Activated CD4-positive, alpha-beta T cell treated with anti-CD3 and anti-CD28 coated beads, Interleukin-2, Interleukin-4, amounts not matched to agents 100 ng/mL and 50 ng/mL, durations not matched to agents 16 hours and 8 hours (primary cell): ENCODE measurements at regions not wholly inside any gene's neighbourhood (a gene's known extent, or its start where the extent isn't known, plus 50 kb on each side); places are given as distances from the start of the nearest gene placed in this dataset.

Experiments used
- DNase-seq: peaks from one replicate; pipeline ENCODE4 v3.0.0-alpha.2; 2020; ENCODE audit warnings: low spot score

DNA sequence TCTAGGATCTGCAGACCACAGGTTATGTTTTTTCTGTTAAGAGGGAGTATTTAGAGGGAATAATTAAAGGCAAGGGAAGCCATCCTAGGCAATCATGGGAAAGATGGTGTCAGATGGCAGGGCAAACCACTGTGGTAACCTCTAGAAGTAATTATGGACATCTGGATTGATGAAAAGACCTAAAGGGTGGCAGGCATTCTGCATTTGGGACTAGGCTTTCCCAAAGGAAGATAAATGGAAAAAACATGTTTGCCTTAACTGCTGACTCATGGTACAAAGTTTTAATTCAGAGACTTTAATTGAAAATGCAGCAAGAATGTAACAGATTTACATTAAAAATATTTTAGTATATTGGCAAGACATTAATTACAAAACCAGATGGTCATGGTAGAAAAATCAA is 88.1 kb downstream of the TMEM30B start:
- no peak for DNase-seq

DNA sequence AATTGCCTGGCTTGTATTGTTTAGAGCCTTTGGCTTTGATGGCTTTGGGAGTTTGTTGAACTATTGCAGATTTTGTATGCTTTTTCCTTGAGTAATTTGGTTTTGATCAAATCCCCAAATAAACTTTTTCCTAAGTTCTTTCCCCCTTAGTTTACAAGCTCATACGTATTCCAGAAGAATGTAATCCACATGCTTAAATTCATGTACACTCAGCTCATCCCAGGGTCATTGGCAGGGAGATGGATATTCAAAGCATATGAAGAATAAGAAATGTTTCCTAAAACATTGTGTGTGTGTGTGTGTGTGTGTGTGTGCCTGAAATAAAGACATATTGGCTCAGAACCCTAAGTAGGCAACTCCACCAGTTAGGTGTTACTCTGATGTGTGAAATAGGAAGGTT is 89.4 kb downstream of the TMEM30B start:
- no peak for DNase-seq

DNA sequence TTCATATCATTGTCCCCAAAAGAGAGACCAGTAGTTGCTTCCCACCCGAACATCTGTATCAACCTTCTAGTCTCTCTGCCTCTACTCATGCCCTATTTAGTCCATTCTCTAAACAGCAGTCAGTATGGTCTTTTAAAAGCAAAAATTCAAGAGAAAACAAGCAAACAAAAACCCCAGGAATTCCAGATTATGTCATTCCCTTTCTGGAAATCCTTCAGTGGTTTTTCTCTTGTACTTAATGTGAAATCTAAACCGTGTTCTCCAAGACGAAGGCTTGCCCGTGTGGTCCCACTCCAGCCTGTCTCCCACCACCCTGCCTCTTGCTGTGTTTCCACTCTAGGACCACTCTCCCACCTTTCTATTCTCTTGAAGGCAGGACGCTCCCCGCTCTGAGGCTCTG is 90.8 kb downstream of the TMEM30B start:
- no peak for DNase-seq

DNA sequence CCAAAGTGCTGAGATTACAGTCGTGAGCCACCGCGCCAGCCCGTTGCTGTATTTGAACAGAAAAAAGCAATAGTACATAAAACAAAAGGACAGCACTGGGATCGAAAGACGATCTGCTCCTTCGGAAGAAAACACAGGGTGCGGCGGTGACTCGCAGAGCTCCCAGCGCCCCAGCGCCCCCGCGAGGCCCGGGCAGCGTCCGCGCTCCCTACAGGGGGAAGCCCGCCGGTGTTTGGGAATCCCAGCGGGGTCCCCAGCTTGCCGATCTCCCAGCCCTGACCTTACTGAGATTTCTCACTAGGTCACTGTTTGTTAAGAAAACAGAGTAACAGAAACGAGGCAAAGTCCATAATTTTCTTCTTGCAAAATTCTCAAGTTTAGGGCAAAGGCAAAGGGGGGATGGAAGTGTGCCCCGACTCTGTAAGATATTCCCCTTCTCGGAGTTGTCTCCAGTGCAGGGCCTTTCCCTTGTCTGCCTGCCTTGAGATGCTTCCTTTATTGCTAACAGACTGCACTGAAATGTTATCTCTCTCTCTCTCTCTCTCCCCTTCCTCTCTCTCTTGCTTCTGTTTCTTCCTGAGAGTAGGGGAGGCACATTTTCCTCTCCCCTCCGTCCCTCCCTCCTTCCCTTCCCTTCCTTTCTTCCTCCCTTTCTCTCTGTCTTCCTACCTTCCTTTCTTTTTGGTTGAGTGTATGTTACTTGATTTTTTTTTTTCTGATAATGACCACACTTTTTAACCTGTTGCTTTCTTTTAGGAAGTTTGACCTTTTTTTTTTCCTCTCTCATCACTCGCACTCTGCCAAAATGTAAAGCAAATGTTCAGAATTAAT is 91.9 kb downstream of the TMEM30B start:
- peak; percentile 36 for DNase-seq

DNA sequence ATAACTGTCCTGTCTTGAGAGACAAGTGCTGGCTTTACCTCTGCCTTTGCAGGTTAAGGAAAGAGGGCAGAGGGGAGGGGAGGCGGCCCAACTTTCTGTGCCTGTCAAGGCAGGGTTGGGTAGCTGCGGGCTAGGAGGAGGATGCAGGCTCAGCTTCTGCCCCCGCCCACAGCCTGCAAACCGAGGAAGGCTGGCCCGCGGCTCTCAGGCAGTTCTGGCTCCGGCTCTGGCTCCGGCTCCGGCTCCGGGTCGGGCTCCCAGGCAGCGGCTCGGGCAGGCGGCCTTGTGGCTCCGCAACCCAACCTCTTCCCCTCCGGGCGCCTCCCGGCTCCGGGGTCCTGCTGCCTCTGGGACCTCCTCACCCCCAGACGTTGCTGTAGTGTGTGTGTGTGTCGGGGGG is 92.9 kb downstream of the TMEM30B start:
- DNase-seq, result no peak

DNA sequence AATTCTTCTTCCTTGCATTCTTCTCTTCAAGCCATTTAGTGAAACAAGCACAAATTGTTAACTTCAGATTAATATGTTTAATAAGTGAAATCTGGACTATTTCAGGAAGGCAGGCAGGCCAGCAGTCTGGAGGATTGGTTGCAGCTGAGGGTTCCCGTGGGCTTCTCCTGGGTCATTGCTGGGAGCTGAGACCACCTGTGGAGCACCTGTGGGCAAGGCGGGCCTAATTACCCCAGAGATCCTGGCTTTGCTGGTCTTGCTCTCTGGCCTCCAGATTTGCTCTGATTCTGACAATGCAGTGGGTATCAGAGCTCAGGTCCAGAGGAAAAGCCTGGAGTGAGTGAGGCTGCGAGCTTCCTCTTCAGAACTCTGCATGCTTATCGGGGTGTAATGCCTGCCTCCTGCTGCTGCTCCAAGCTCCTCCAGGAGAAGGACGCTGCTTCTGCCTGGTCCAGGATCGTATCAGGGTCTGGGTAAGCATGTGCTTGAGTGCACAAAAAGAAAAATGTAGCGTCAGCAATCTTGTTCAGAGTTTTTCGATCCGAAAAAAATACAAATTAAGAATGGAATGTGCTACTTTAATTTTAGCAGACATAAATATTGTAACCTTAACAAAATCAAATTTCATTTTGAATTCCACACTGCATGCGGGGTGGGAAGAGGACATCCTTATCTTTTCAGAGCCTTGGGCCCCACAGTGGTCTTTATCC is 93.8 kb downstream of the TMEM30B start:
- DNase-seq, result no peak

DNA sequence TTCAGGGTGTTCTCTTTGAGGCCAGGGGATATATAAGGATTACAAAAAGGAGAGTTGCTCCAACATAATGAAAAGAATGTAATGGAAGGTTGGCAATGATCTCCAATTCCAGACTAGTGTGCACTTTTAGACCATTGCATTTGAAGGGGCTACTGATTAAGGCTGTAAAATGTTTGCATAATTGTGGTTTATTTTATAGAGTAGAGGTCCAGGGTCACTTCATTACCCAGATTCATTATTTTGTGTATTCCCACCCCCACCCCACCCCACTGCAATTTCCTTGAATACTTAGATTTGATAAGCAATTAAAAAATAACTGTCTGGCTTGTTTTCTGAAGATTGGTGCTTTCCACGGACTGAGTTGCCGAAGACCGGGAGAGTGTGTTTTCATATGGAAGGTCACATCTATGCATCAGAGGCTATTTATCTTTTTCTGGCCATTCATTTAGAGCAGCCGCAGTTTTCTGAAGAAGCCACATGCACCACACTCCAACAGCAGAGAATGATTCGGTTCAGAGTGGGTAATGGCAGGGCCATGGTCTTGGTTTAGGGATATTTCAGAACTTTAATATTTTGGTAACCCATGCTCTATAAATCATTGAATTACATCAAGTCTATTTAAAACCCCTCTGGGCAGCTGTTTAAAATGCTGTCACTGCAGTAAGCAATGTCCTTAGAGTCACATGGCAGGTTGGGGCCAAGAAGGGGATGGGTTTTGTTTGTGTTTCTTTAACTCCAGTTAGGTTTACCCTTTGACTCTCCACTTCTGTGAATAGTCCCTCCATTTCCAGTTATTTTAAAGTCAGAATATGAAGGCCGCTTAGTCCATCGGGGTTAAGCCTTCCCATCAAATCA is 94.6 kb downstream of the TMEM30B start:
- DNase-seq, result no peak

DNA sequence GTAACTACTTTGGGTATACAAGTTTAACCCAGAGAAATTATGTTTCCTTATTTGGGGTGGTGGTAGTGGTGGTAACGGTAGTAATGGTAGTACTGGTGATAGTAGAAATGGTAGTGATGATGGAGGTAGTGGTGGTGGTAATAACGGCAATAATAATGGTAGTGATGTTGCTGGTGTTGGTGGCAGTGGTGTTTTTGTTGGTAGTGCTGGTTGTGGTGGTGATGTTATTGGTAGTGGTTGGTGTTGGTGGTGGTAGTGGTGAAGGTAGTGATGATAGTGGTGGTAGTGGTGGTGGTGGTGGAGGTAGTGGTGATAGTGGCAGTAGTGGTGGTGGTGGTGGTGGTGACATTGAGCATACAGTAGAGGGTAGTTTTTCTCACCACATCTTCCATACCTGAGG is 95.6 kb downstream of the TMEM30B start:
- no peak for DNase-seq

DNA sequence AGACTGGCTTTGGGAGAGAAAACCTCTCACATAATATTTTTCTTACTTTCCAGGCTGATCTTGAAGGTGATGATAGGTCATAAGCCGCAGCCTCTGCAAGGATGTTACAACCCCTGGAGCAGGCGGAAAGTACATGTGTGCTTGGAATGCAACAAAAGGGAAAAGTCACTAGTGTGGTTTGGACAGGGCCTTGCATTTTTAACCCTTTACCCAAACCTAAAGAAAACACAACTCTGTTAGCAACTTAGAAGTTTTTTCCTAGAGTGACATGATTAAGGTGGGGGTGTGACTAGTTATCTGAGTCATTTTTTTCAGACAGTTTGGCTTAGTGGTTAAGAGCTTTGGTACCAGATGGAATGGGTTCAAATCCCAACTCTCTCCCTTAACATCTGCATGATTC is 97.0 kb downstream of the TMEM30B start:
- no peak for DNase-seq

DNA sequence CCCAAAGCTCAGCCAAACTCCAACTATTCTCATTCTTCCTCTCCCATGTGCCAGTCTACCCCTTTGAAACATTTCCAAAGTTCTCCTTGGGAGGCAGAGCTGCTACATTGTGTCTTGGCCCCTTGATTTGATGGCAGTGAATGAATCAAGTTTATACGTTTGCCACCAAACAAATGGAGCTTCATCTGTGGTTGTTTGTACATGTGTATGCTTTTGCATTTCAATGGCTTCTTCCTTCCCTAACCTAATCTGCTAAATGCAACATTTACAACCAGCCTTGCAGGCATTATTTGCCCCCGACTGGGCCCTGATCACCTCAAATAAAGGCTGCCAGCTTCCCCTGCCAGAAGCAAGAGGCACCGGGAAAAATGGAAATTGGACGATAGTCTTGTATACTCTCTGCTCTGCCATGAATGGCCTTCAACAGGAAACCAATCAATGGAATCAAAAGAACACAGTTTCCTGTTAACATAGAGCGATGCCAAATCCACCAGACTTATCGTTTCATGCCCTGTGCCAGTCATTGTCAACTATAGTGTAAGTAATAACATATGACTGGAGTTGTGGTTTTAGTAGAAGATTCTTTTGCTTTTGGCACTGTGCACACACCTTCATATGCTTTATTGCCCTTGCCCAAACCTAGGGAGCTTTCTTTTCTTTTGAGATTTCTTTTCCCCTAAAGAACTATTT is 97.8 kb downstream of the TMEM30B start:
- no peak for DNase-seq

DNA sequence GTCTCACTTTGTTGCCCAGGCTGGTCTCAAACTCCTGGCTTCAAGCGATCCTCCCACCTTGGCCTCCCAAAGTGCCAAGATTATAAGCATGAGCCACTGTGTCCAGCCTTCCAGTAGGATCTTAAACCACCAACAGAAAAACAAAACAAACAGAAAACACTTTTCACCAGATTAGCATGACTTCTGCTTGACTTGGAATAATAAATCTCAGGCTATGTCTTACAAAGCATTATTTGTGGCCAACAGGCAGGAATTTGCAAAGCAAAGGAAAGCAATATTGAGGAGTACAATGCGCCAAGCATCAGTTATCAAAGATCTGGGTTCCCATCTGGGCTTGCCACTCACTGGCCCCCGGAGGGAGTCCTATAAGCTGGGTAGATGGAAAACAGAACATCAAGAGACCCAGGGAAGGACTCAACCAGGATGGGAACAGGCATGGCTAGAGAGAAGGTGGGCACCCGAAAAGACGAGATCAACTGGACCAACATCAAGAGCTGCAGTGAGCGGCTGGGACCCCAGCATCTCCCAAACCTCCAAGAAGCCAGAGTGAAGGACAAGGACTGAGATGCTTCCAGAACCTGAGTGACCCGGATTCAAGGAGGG is 101.2 kb downstream of the TMEM30B start:
- no peak for DNase-seq

DNA sequence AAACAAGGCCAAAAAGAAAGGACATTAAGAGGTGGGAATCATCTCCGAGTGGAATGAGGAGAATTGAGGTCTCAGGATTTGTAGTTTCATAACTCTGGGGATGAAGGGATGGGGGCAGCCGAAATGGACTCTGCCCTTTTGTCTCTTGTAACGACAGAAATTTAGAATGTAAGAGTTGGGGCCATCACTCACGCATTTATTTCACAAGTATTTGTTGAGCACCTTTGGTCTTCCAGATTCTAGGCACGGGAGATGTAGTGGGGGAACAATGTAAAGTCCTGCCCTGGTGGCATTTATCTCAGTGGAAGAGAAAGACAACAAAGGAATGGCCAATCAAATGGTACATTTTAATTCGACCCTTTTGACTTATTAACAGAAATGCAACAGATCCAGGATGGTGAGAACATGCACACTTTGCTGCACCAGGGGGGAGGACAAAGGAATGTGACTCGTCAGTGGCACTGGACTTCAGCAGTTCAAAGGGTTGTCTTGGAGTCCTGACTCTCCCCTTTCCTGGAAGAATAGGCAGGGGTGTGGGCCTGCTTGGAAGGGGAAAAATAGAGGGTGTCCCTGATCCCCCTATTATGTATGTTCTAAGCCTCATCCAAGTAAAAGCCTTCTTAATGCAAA is 102.0 kb downstream of the TMEM30B start:
- no peak for DNase-seq

DNA sequence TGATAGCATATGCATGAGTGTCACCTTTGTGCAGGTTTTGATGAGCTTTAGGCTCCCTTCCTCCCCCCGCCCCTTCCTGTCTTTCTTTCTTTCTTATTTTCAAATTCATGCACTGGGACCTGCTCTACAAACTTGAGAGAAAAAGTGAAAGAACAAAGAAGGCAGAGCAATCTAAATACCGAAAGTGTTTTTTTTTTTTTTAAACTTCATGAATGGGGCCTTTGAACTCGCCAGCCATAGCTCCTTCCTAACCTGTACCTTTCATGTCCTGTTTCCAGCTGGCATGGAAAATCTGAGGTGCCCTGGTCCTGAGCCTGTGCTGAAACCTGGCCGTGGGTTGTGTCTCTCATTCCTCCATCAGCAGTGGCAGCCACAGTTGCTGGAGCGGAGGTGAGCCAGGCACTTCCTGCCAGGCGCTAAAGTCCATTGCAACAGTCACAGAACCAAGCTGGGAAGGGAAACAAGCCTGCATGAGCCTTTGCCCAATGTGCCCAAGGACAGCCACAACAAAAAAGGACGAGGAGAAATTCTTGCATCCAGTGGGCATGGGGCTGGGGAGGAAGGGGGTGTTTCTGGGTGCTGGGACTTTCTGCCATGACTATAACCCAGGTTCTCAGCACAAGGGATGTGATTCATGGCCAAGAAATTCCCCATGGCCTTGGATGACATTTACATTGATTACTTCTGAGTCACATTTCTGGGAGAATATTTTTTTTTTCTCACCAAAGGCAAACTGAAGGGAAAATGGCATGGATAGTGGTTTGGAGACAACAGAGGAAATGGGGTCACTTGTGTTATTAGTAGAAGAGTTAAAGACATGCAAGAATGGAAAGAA is 102.7 kb downstream of the TMEM30B start:
- peak; percentile 36 for DNase-seq

DNA sequence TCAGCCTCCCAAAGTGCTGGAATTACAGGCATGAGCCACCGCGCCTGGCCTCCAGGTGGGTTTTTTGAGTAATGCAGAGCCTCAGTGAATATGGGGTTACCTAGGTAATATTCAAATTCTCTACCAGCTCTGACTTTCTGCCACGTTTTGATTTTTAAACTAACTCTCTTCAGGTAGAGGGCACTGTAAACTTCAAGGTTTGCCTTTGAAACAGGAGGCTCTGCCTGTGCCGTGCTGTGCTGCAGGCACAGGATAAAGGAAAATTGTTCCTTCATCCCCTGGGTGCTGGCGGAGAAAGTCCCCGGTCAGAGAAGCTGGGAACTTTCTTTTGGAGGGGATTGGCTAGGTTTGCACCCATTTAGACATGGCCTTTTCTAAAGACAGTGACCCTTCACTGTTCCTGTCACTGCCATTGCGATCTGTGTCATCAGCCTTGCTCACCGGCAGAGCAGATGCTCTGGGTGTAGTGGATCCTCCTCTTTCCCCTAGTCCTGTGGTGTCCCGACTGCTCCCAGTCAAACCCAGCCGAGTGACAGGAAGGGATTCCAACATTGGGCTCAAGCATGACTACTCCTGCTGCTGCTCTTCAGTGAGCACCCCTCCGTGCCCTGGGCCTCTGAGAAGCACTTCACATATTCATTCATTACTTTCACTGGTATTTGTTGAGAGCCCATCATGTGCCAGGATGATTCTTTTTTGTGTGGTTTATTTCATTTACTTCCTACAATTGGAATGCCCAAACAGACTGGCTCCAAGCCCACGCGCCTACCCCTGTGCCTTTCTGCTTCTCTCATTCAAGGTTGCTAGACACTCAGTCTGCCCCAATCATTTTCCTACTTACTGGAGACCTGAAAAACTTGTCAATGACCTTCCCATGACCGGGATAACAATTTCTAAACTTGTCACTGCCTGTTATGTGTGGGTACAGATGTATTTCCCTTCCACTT is 103.6 kb downstream of the TMEM30B start:
- DNase-seq, result no peak

DNA sequence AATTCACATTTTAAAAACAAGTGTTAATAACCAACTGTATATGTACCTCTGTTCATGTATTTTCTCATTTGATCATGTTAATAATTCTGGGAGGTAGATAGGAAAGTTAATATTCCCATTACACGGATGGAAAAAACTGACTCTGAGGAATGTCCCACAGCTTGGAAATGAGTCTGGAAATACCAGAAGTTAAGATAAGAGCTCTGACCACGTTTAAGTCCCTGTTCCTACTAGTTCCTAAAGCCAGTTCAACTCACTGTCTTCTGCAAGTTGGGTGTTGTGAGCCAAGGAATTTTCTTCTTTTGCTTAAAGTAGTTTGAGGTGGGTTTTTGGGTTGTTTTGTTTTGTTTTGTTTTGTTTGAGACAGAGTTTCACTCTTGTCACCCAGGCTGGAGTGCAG is 104.5 kb downstream of the TMEM30B start:
- DNase-seq, result no peak

DNA sequence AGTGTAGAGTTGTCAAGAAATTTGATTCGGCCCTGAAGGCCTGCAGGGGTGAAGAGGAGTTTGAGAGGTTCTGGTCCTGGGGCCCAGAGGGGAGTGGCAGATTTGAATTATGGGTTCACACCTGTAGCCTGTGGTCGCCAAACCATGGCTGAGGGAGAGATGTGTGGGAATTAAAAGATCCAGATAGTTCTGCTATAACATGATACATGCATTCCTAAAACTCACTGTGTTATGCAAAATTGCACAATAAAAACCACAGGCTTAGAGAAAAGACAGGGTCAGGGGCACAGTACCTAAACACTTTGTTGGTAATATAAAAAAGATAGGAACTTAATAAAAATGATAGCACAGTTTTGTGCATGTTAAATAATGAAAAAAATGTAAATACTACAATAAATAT is 106.2 kb downstream of the TMEM30B start:
- DNase-seq, result no peak

DNA sequence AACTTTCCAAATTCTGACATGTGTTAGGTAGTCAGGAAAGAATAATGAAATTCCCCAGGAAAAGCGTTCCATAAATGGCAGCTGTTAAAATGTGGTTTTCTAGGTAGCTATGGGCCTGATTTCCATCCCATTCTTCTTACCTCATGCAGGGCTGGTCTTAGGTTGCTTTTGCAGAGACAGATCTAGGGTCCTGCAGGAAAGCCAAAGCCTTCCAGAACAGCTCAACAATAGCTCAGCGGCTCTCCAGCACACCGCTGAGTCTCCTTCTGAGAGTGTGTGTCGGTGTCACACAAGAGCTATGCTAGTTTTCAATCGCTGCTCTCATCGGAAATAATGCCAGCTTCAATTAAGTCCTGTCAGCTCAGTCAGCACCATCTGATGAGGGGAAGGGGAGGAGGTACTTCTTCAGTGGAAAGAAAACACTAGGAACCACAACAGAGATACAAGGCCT is 106.7 kb downstream of the TMEM30B start:
- no peak for DNase-seq

DNA sequence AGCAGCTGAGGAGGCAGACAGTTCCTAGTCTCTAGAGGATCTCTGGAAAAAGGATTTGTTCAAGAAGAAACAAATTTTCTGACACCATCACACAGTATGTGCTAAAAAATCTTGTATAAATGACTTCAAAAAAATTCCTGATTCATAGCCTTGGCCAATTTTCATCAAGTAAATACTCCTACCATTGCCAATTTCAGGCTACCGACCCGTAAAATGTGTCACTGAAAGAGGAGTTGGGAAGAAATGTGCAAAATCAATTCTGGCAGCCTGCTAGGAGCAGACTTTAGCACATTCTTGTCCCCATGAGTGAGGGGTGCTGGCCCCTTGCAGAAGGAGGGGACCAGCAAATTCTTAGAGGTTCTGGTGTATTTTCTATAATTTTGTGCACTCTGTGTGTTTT is 109.4 kb downstream of the TMEM30B start:
- no peak for DNase-seq

DNA sequence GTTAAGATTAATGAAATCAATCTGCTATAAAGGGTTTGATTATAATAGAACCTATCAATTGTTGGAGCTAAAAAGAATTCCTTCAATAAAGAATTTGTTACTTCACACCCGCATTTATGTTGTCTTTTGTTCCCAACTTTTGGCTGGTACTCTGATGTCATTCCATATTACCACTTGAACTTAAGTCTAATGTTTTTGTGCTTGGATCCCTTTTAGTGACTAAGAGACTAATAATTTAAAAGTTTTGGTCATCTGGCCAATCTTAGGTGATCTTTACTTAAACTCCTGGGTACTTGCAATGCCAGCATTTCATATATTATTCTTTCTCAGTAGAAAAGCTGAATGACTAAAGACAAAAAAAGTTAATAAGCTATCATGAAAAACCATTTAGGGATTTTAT is 113.0 kb downstream of the TMEM30B start:
- no peak for DNase-seq
